Liver (tissue), 8 donors: ENCODE measurements at regions not wholly inside any gene's neighbourhood (a gene's known extent, or its start where the extent isn't known, plus 50 kb on each side); places are given as distances from the start of the nearest gene placed in this dataset.

Source experiments
- DNase-seq: peaks from one replicate; pipeline ENCODE4 v3.0.0-alpha.2; 2017; ENCODE audit warnings: low spot score
- H3K27ac ChIP-seq, 2 donors: one replicate each; pipeline ENCODE4 v1.7.0; 2013; ENCODE audit warnings: inconsistent platforms in 2 of 2, low read length in 2 of 2, control low read depth in 1 of 2, low read depth in 1 of 2, mild to moderate bottlenecking in 1 of 2
- H3K27me3 ChIP-seq, 4 donors: one replicate each; pipeline versions ENCODE4 v1.6.1 to v1.7.0; 2013; ENCODE audit warnings: low read length in 3 of 4, inconsistent platforms in 1 of 4, mild to moderate bottlenecking in 1 of 4, moderate library complexity in 1 of 4; ENCODE audit not compliant: control insufficient read depth in 4 of 4, insufficient read depth in 4 of 4
- H3K36me3 ChIP-seq, 4 donors: one replicate each; pipeline versions ENCODE4 v1.6.1 to v1.7.0; 2013; ENCODE audit warnings: low read length in 3 of 4, mild to moderate bottlenecking in 3 of 4, low read depth in 1 of 4, moderate library complexity in 1 of 4; ENCODE audit not compliant: control insufficient read depth in 4 of 4, insufficient read depth in 3 of 4
- H3K4me1 ChIP-seq, 4 donors: one replicate each; pipeline versions ENCODE4 v1.6.1 to v1.7.0; 2013; ENCODE audit warnings: low read length in 3 of 4, mild to moderate bottlenecking in 3 of 4, moderate library complexity in 1 of 4; ENCODE audit not compliant: control insufficient read depth in 4 of 4, insufficient read depth in 4 of 4
- H3K4me3 ChIP-seq, 3 donors: one replicate each; pipeline versions ENCODE4 v1.6.1 to v1.7.0; 2013; ENCODE audit warnings: low read length in 3 of 3, control low read depth in 1 of 3, low read depth in 1 of 3, mild to moderate bottlenecking in 1 of 3
- H3K9ac ChIP-seq, 2 donors: one replicate each; pipeline ENCODE4 v1.7.0; 2013; ENCODE audit warnings: low read length in 2 of 2, mild to moderate bottlenecking in 2 of 2, moderate library complexity in 2 of 2, control low read depth in 1 of 2, low read depth in 1 of 2
- H3K9me3 ChIP-seq, 4 donors: one replicate each; pipeline versions ENCODE4 v1.6.1 to v1.7.0; 2013; ENCODE audit warnings: low read length in 3 of 4; ENCODE audit not compliant: control insufficient read depth in 4 of 4
- ATF3 ChIP-seq: IDR thresholded peaks from 2 replicates; pipeline ENCODE4 v1.6.1; 2016; ENCODE audit warnings: antibody characterized with exemption
- CTCF ChIP-seq: fragments of 150-350 bp; IDR thresholded peaks from 2 replicates; pipeline ENCODE4 v1.5.1; 2017; ENCODE audit warnings: improper control_type of control experiment, low read depth, low read length; ENCODE audit not compliant: missing input control
- EGR1 ChIP-seq, 2 donors: IDR thresholded peaks; 2 replicates each; pipeline ENCODE4 v1.6.1; 2016 to 2018; ENCODE audit warnings: antibody characterized with exemption in 2 of 2, low read depth in 2 of 2
- FOXA1 ChIP-seq: IDR thresholded peaks from 2 replicates; pipeline ENCODE4 v1.6.1; 2016; ENCODE audit warnings: antibody characterized with exemption
- GABPA ChIP-seq, 2 donors: IDR thresholded peaks in 1 of 2; conservative IDR thresholded peaks in 1 of 2; 2 replicates each; pipeline ENCODE4 v1.6.1; 2016; ENCODE audit warnings: antibody characterized with exemption in 2 of 2, mild to moderate bottlenecking in 1 of 2, moderate library complexity in 1 of 2
- HNF4A ChIP-seq, 2 donors: conservative IDR thresholded peaks; 2 replicates each; pipeline ENCODE4 v1.6.1; 2016; ENCODE audit warnings: antibody characterized with exemption in 2 of 2, mild to moderate bottlenecking in 2 of 2
- JUND ChIP-seq, 2 donors: IDR thresholded peaks; 2 replicates each; pipeline ENCODE4 v1.6.1; 2016; ENCODE audit warnings: antibody characterized with exemption in 2 of 2
- RAD21 ChIP-seq, 2 donors: IDR thresholded peaks; 2 replicates each; pipeline ENCODE4 v1.6.1; 2016; ENCODE audit warnings: antibody characterized with exemption in 2 of 2, mild to moderate bottlenecking in 2 of 2
- RXRA ChIP-seq, 2 donors: IDR thresholded peaks; 2 replicates each; pipeline ENCODE4 v1.6.1; 2017 to 2018; ENCODE audit warnings: antibody characterized with exemption in 2 of 2, mild to moderate bottlenecking in 1 of 2
- SP1 ChIP-seq: IDR thresholded peaks from 2 replicates; pipeline ENCODE4 v1.6.1; 2018; ENCODE audit warnings: antibody characterized with exemption, mild to moderate bottlenecking
- WGBS: extraction: QIAGEN DNeasy Blood & Tissue Kit; methylation state at CpG from one replicate; pipeline ENCODE4 v1.1.7; 2013; 5-methylcytosine and 5-hydroxymethylcytosine counted together
- TF ChIP-seq, protein P1 (sequence below): IDR thresholded peaks from 2 replicates; pipeline ENCODE4 v1.6.1; 2016; ENCODE audit warnings: antibody characterized with exemption, mild to moderate bottlenecking
- TF ChIP-seq, protein P2 (sequence below): IDR thresholded peaks from 2 replicates; pipeline ENCODE4 v1.6.1; 2016; ENCODE audit warnings: antibody characterized with exemption
- donor health status: healthy.
- donor health status: healthy.
- donor health status: healthy.
- donor health status: healthy.
- donor health status: healthy.

GRCh38 chr5:72625332-72625731 is 118.1 kb upstream of the ZNF366 start (continued):
- TF ChIP-seq, protein P1, sequence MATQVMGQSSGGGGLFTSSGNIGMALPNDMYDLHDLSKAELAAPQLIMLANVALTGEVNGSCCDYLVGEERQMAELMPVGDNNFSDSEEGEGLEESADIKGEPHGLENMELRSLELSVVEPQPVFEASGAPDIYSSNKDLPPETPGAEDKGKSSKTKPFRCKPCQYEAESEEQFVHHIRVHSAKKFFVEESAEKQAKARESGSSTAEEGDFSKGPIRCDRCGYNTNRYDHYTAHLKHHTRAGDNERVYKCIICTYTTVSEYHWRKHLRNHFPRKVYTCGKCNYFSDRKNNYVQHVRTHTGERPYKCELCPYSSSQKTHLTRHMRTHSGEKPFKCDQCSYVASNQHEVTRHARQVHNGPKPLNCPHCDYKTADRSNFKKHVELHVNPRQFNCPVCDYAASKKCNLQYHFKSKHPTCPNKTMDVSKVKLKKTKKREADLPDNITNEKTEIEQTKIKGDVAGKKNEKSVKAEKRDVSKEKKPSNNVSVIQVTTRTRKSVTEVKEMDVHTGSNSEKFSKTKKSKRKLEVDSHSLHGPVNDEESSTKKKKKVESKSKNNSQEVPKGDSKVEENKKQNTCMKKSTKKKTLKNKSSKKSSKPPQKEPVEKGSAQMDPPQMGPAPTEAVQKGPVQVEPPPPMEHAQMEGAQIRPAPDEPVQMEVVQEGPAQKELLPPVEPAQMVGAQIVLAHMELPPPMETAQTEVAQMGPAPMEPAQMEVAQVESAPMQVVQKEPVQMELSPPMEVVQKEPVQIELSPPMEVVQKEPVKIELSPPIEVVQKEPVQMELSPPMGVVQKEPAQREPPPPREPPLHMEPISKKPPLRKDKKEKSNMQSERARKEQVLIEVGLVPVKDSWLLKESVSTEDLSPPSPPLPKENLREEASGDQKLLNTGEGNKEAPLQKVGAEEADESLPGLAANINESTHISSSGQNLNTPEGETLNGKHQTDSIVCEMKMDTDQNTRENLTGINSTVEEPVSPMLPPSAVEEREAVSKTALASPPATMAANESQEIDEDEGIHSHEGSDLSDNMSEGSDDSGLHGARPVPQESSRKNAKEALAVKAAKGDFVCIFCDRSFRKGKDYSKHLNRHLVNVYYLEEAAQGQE = no peak
- TF ChIP-seq EGR1 (IDR thresholded peaks at IDR 0.05; ENCODE audit: low read depth in 2 of 2) (no peak), RAD21 (IDR thresholded peaks at IDR 0.05) (no peak)
- TF ChIP-seq, protein P2, sequence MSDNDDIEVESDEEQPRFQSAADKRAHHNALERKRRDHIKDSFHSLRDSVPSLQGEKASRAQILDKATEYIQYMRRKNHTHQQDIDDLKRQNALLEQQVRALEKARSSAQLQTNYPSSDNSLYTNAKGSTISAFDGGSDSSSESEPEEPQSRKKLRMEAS = no peak

DNA sequence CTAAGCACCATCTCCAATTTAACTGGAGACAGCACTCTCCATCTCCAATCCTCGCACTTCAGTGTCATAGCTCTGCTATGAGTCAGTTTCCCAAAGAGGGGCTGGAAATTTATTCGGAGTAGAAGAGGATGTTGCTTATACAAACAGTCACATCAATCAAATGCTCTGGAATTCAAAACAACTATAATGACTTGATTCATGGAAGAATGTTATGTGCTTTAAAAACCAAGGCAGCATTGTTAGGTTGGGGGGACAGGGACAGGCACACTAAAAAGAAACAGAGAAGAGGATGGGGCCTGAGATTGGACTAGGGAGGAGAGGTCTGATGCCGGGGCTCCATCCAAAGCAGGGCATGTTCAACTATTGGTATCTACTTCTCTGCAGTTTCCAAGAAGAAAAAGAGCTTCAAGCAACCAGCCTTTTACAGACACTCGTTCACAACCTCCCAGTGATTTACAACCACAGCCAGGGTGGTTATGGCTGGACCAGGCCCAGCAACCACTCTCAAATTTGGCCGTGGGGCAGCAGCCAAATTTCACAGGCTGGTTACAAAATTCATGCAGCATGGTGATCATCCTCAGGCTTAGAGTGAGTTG is 117.5 kb upstream of the ZNF366 start:
- Histone ChIP-seq H3K9me3 (no peaks in the 10 kb centered on the region), H3K27ac (no peak overlapping the region), H3K4me3 (no peak overlapping the region), H3K36me3 (no peaks in the 10 kb centered on the region), H3K9ac (no peak overlapping the region), H3K4me1 (no peaks in the 10 kb centered on the region), H3K27me3 (peaks cover 0 to 3% (median 0%) of the 10 kb centered on the region in 4 donors)
- DNase-seq = no peak
- TF ChIP-seq, protein P2 = no peak
- TF ChIP-seq FOXA1 (no peak), JUND (IDR thresholded peaks at IDR 0.05) (no peak), RXRA (IDR thresholded peaks at IDR 0.05) (no peak), GABPA (IDR thresholded peaks at IDR 0.05 in 1 of 2, conservative IDR thresholded peaks at IDR 0.05 in 1 of 2) (no peak), ATF3 (no peak), CTCF (no peak), EGR1 (IDR thresholded peaks at IDR 0.05; ENCODE audit: low read depth in 2 of 2) (no peak), HNF4A (conservative IDR thresholded peaks at IDR 0.05) (no peak), SP1 (no peak)
- TF ChIP-seq, protein P1 = no peak
- WGBS = 66% methylated on average over 5 of the region's 5 CpGs
